A673 (cell line): ENCODE measurements at regions not wholly inside any gene's neighbourhood (a gene's known extent, or its start where the extent isn't known, plus 50 kb on each side); places are given as distances from the start of the nearest gene placed in this dataset.

Source experiments
- BruUV-seq: library from RNA; stranded (reverse); fragments of 400-500 nt; replicated peaks from 2 replicates; lab custom pipeline; 2021; lab: Mats Ljungman, UMichigan
- CTCF ChIA-PET: fragments of 300-600 bp; sonication (Branson Sonifier 250); formaldehyde crosslinking; loops from one replicate; lab custom pipeline; 2022; ENCODE audit warnings: antibody characterized with exemption; lab: Charles Lee
- POLR2A ChIA-PET: fragments of 300-600 bp; sonication (Branson Sonifier 250); formaldehyde crosslinking; loops from one replicate; lab custom pipeline; 2022; ENCODE audit warnings: antibody characterized with exemption; ENCODE audit not compliant: low non-redundant PET; lab: Charles Lee
- DNase-seq: peaks from one replicate; pipeline ENCODE4 v3.0.0-alpha.2; 2015; ENCODE audit warnings: low spot score
- H3K27ac ChIP-seq: fragments of 200-600 bp; sonication (generic); 2 replicates; pipeline ENCODE4 v1.5.1; 2016; ENCODE audit warnings: mixed run types, low read depth, mild to moderate bottlenecking, mixed read lengths, antibody characterized with exemption, low read length; ENCODE audit not compliant: poor library complexity, severe bottlenecking
- H3K27me3 ChIP-seq: fragments of 200-600 bp; sonication (generic); replicated peaks from 2 replicates; pipeline ENCODE4 v1.6.1; 2017; ENCODE audit warnings: mixed run types, low read depth, mild to moderate bottlenecking, mixed read lengths, antibody characterized with exemption, low read length; ENCODE audit not compliant: insufficient read depth, poor library complexity
- H3K36me3 ChIP-seq: fragments of 200-600 bp; sonication (generic); 2 replicates; pipeline ENCODE4 v1.6.1; 2016; ENCODE audit warnings: mixed run types, mild to moderate bottlenecking, mixed read lengths, antibody characterized with exemption, low read length; ENCODE audit not compliant: insufficient read depth, poor library complexity, severe bottlenecking
- H3K4me1 ChIP-seq: fragments of 200-600 bp; sonication (generic); 2 replicates; pipeline ENCODE4 v1.6.1; 2017; ENCODE audit warnings: mixed run types, mild to moderate bottlenecking, mixed read lengths, antibody characterized with exemption, low read length; ENCODE audit not compliant: insufficient read depth, poor library complexity, severe bottlenecking
- H3K4me3 ChIP-seq: fragments of 200-600 bp; sonication (generic); 2 replicates; pipeline ENCODE4 v1.5.1; 2016; ENCODE audit warnings: low read depth, mixed run types, mild to moderate bottlenecking, mixed read lengths, low read length; ENCODE audit not compliant: poor library complexity, severe bottlenecking
- H3K9me3 ChIP-seq: fragments of 200-600 bp; sonication (generic); 2 replicates; pipeline ENCODE4 v1.6.1; 2016; ENCODE audit warnings: mixed run types, low read depth, mild to moderate bottlenecking, mixed read lengths, antibody characterized with exemption, low read length; ENCODE audit not compliant: poor library complexity, severe bottlenecking
- EZH2 ChIP-seq: fragments of 200-600 bp; sonication (generic); IDR thresholded peaks from 2 replicates; pipeline ENCODE4 v1.6.1; 2017; ENCODE audit warnings: borderline replicate concordance, low read depth, mild to moderate bottlenecking, mixed read lengths, antibody characterized with exemption, low read length; ENCODE audit not compliant: poor library complexity, severe bottlenecking
- intact Hi-C: fragments of 100-400 bp; cut with micrococcal nuclease; formaldehyde crosslinking; loops from one replicate; pipeline ENCODE4 v1.10.0; 2022; ENCODE audit not compliant: unreplicated experiment
- TF ChIP-seq, protein P1 (sequence below): fragments of 300-800, 200-600 bp; sonication (generic); conservative IDR thresholded peaks from 2 replicates; pipeline ENCODE4 v1.5.1; 2017; ENCODE audit warnings: low read depth, mild to moderate bottlenecking, antibody characterized with exemption, low read length, moderate library complexity, mixed read lengths

DNA sequence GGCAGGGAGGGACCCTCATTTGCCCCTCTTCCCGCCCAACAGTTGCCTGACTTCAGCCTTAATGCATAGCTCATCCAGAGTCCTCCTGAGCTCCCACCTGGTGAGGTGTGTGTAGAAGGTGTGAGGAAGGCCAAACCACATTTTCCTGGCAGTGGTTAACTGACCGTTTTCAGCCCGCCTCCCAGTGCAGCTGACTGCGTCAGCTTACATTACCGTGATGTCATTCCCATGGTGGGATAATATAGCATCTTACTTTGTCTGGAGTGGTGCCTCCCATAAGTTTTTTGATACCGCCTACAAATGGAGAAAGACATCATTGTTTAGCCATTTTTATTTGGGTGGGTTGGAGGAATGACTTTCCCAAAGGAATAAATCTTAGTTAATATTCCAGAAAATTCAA is 151.9 kb downstream of the C9orf152 start:
- BruUV-seq = no TSS peak
- intact Hi-C loops = loop anchor here (2.0 to 5.0 kb wide), 2 partner anchors 96 to 481 kb away; no protein-coding TSS in a partner anchor
- H3K36me3 ChIP-seq = no peaks in the 10 kb centered on the region
- ChIA-PET CTCF (no interaction called here), POLR2A (no interaction called here)
- H3K9me3 ChIP-seq = no peaks in the 10 kb centered on the region
- H3K4me1 ChIP-seq = no peaks in the 10 kb centered on the region
- no peak overlapping the region for H3K4me3 ChIP-seq
- no peak overlapping the region for H3K27ac ChIP-seq
- no peak for TF ChIP-seq EZH2
- TF ChIP-seq, protein P1, sequence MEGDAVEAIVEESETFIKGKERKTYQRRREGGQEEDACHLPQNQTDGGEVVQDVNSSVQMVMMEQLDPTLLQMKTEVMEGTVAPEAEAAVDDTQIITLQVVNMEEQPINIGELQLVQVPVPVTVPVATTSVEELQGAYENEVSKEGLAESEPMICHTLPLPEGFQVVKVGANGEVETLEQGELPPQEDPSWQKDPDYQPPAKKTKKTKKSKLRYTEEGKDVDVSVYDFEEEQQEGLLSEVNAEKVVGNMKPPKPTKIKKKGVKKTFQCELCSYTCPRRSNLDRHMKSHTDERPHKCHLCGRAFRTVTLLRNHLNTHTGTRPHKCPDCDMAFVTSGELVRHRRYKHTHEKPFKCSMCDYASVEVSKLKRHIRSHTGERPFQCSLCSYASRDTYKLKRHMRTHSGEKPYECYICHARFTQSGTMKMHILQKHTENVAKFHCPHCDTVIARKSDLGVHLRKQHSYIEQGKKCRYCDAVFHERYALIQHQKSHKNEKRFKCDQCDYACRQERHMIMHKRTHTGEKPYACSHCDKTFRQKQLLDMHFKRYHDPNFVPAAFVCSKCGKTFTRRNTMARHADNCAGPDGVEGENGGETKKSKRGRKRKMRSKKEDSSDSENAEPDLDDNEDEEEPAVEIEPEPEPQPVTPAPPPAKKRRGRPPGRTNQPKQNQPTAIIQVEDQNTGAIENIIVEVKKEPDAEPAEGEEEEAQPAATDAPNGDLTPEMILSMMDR = no peak
- H3K27me3 ChIP-seq = no peaks in the 10 kb centered on the region
- no peak for DNase-seq

GRCh38 chr9:110058304-110058953 is 149.5 kb downstream of the C9orf152 start:
- no peaks in the 10 kb centered on the region for H3K9me3 ChIP-seq
- no peak overlapping the region for H3K4me3 ChIP-seq
- TF ChIP-seq, protein P1 = peak; percentile 57
- TF ChIP-seq EZH2 = no peak
- H3K27me3 ChIP-seq = no peaks in the 10 kb centered on the region
- DNase-seq = peak; percentile 65
- H3K27ac ChIP-seq = no peak overlapping the region
- intact Hi-C loops = loop anchor here (1.0 to 5.0 kb wide), 2 partner anchors 94 to 155 kb away; no protein-coding TSS in a partner anchor
- ChIA-PET CTCF (interaction anchor here (1.0 kb wide), 1 partner anchor 154 kb away, joined by 3 read pairs; no protein-coding TSS in a partner anchor), POLR2A (no interaction called here)
- BruUV-seq = no TSS peak
- no peaks in the 10 kb centered on the region for H3K36me3 ChIP-seq
- no peaks in the 10 kb centered on the region for H3K4me1 ChIP-seq

DNA sequence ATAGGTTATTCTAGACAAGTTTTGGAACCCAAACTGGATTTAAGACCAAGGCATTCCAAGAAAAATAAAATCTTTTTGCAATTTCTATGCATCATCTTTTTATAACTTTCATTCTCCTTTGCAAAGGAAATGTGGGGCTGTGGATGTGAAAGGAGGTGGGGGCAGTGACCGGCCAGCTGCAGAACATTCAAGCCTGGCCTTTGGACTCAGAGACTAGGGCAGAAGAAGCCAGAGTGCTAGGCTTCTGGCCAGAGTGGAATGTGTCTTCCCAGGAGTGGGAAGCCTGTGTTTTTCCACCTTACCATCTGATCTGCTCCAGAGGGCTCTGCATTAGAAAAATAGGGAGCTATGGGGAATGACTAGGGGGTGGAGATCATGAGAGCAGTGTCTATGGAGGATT is 148.5 kb downstream of the C9orf152 start:
- Histone ChIP-seq H3K4me3 (no peak overlapping the region), H3K36me3 (no peaks in the 10 kb centered on the region), H3K4me1 (no peaks in the 10 kb centered on the region), H3K27ac (no peak overlapping the region), H3K27me3 (no peaks in the 10 kb centered on the region), H3K9me3 (no peaks in the 10 kb centered on the region)
- BruUV-seq = no TSS peak
- ChIA-PET POLR2A (no interaction called here), CTCF (no interaction called here)
- TF ChIP-seq, protein P1 = no peak
- no peak for TF ChIP-seq EZH2
- no peak for DNase-seq
- intact Hi-C loops = loop anchor here (5.0 kb wide), 1 partner anchor 93 kb away; no protein-coding TSS in a partner anchor
